Stimulated activated CD4-positive, alpha-beta T cell treated with anti-CD3 and anti-CD28 coated beads, TNF-alpha, amount 100 ng/mL, for 4 hours (primary cell): ENCODE measurements at regions not wholly inside any gene's neighbourhood (a gene's known extent, or its start where the extent isn't known, plus 50 kb on each side); places are given as distances from the start of the nearest gene placed in this dataset.

Source experiments
- DNase-seq, 3 experiments: peaks; one replicate each; pipeline ENCODE4 v3.0.0-alpha.2; 2020; ENCODE audit warnings: low read depth in 3 of 3

DNA sequence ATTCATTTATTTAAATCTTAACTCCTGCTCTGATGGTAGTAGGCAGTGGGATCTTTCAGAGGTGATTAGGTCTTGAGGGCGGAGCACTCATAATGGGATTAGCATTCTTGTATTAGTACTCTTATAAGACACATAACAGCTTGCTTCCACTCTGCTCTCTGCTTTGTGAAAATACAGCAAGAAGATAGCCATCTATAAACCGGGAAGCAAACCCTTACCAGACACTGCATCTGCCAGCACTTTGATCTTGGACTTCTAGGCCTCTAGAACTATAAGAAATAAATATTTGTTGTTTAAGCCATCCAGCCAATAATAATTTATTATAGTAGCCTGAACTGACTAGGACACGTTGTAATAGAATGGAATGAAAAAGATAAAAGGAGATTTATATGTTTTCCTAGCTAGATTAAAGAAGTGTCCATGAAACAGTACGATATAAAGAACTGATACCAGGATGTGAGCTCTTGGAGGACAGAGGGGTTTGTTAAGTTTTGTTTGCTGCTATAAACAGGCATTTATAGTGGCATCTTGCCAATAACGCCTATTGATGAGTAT, 869.9 kb downstream of the MRPL39 start:
- DNase-seq, result no peak

DNA sequence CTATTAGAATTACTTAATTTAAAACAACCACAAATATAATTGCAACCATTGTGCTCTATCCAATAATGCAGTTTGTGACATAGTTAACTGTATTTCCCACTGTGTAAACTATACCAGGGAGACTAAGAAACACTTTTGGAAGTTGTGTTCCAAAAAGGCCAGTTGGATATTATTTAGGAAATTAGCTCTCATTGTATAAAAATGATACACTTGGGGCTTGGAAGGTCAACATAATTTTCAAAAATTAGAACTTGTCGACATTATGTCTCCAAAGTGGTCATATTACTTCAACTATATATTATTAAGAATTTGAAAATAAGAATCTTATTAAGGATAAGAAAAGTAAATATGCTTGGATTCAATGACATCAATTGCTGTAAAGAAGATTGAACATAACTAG, 876.6 kb downstream of the MRPL39 start:
- DNase-seq, result no peak

DNA sequence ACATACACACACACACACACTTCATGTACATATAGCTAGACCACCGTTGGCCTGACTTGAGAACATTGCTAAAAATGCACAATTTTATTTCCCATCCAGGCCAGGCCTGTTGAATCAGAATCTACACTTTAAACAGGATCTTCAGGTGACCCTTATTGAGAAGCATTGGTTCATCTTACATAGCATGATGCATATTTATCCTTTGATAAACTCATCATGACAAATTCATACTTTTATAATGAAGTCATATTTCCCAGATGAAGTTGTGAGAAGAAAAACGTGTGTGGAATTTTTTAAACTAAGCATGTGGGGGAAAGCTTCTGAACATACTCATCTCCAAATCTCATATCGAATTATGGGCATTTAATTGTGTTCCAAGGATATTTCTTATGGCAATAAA, 877.7 kb downstream of the MRPL39 start:
- DNase-seq, result no peak

DNA sequence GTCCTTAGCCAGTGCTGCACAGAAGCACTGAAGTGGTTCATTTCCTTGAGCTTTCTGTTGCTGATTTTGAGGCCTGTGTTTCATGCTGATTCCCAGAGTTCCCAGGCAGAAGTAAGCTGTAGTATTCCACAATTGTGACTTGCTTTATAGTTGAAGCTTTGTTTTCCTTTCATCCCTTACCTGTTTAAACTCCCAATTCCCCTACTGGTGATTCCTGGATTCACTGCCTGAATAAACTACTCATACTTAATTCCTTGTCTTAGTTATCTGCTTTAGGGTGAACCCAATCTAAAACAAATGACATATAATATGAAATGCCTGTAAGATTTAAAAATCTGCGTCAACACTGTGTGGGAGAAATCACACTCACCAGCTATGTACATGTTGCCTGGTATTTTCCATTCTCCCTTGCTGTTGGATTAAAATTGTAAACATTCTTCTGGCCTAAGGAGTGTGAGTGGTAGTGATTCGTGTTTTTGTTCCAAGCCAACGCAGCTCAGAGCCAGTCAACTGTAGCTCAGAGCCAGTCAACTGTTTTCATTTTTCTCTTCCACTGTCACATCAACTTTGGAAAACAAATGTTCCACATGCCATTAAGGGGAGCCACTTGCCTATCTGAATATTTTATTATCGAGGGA, 879.4 kb downstream of the MRPL39 start:
- DNase-seq, result no peak

DNA sequence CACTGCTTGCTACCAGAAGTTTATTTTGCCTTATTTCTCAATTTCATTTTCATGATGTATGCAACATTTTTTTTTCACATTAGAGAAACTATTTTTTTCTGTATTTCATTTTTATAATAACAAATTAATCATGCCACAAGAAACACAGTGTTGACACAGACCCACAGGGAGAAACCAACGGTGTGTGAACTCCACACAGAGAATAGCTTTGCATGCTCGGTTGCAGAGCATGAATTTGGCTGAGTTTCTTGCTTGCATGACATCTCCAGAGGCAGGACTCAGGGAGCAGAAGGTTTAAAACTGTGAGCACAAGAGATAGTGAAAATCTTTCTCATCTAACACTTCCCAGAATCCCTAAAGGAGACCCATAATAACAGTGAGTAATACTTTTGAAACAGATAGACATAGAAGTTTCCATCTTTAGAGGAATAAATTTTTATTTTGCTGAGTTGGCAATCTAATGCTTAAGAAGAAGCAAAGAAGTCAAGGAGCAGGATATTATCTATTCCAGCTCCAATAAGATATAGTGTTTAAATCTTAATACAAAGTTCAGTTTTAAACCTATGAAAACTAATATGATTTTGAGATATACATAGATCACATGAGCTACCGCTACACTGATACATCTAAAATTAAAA, 890.9 kb downstream of the MRPL39 start:
- DNase-seq, result no peak

DNA sequence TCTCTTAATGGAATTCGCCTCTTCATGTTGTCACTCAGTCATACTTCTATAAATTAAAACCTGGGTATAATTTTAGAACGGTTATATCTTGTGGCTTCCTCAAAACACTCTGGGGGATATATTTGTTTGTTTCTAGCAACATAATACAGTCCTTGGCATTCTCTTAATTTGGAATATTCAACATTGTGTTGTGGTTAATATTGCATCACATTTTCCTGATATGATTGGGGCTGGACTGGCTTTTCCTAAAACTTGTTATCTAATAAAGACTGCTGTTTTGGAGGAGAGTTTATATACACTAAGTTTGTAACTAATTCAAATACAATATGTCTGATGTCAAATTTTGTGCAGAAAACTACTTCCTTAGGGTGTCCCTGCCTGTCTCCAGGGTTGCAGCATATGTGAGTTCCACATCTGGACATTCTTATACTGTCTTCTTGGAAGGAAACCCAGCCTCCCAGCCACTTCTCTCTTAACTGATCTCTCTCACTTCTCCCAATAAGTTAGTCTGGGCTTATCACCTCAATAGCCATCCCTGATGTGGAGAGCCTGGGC, 892.6 kb downstream of the MRPL39 start:
- no peak for DNase-seq

DNA sequence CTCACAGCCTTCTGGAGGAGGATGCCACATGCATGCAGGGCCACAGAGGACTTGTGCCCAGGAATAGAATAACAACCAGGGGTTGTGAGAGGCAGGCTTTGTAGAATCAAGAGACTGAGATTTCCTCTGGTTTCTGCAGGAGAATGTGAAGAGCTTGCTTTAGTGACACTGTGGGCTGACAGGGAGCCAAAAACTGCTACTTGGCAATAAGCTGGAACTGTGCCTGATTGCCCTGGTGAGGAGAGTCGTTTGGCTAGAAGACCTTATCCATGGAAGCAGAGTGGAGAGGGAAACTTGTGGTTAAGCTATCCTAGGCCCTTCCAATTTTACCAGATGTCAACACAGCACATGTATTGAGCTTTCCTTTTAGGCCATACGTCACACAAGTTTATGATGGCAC, 902.1 kb downstream of the MRPL39 start:
- DNase-seq, result no peak

DNA sequence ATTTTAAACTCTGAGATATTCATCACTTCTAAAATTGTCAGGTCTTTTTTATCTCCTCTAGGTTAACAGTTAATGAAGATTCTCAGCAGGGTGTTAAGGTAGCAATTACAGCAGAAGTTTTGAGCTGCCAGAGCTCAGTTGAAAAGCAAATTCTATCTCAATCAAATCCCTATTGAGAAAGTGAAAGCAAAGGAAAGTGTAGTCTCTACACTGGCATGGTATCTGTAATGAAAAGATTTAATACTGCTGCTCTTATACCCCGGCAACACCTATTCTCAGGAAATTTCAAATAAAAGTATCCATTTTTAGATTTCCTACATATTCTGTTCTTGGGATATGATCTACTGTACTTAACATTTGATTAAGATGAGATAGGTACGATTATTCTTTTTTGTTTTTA, 913.5 kb downstream of the MRPL39 start:
- no peak for DNase-seq

DNA sequence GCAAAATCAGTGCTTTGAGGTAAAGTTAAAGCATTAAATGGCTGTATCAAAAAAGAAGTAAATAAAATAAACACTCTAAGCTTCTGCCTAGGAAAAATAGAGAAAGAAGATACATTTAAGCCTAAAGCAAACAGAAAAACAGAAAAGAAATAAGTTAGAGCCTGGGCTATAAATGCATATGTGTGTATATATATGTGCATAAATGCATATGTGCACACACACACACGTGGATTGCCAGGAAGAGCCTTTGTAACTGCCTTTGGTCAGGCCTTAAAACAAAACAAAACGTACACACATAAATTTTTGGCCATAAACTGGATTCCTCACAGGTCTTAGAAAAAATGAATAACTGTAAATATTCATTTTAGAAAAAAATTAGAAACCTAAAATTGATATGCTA, 925.8 kb downstream of the MRPL39 start:
- DNase-seq, result no peak

DNA sequence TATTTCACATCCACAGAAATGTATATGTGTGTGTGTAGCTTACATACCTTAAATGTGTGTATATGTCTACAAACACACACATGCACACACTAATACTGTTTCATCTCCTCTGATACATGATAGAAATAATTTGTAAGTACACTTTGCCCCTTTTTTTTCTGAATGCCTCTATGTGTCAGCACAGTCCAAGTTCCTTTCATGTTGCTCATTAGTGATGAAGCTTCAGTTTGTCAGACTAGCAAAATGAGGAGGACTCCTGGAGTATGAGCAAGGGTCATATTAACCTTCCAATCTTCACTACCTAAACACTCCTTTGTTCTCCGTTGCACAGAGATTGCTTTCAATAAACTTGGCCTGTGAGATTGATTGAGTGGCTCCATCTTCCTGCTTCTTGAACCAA, 935.4 kb downstream of the MRPL39 start:
- no peak for DNase-seq

DNA sequence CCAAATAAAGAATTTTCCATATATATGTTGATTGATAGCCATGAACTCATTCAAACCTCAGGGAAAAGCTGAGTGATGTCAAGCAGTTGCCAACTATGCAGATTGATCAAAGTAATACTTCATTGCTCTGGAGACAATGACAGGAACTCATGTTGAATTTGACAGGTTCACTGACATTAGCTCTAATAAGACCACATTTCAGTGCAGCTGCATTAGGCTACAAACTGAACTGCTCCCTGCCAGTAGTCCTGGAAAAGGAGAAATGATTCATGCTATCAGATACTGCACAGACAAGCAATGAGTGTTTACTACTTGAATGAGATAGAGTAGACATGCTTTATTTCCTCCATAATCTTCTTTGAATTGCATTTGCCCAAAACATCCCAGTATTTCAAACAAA, 948.4 kb downstream of the MRPL39 start:
- no peak for DNase-seq

DNA sequence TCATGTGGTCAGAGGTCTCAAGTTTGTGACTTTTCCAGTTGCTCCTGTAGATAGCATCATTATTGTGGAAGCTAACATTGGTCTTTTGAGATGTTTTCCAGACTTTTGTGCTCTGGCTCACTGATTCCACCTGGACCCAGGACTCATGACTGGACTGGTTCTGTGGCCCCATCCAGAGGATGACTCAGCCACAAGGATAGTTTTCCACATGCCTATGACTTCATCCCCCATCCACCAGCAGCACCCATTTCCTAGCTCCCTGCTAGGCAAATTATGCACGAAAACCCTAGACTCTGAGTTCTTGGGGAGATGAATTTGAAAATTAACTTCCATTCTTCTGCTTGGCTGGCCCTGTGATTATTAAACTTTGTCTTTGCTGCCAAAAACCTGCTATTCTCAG, 949.3 kb downstream of the MRPL39 start:
- no peak for DNase-seq

DNA sequence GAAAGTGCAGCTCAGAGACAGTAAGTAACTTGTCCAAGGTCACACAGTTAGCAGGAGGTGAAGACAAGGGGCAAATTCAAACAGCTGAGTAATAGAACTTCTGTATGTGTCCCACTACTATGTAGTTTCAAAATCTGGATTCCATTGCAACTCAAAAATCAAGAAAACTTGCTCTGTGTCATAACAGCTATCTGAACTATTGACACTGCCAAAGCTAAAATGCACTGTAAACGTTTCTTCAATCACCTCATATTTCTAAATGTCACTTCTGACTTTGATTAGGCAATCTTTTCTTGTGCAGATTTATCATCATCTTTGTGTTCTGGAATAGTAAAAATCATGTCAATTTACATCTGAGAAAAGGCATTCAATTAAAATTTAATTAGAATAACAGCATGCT, 957.6 kb downstream of the MRPL39 start:
- no peak for DNase-seq

DNA sequence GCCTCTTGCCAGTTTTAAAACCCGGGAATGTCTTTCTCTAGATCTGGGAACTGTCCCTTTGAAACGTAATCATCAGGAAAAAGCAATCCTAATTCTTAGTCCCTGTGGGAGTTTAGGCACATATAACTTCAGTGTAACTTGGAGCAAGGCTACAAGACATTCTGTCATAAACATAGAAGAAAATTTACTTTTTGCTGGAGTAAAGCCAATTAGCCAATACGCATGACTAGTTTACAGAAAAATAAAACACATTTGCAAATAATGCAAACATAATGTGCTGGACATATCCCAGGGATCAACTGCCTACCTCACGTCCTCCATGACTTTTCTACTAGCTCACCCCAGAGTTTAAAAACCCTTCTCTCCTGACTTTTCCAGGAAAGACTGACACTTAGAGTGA, 970.6 kb downstream of the MRPL39 start:
- DNase-seq, result no peak

DNA sequence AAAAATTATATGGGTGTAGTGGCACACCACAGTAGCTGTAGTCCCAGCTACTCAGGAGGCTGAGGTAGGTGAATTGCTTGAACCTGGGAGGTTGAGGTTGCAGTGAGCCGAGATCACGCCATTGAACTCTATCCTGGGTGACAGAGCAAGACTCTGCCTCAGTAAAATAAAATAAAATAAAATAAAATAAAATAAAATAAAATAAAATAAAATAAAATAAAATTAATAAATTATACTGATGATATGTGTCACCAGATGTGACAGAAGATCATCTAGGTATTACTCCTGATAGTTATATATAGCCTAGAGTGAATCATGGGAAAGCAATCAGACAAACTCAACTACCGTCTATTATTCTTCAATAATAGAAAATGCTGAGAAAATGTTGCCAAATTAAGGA, 972.5 kb downstream of the MRPL39 start:
- DNase-seq, result no peak

DNA sequence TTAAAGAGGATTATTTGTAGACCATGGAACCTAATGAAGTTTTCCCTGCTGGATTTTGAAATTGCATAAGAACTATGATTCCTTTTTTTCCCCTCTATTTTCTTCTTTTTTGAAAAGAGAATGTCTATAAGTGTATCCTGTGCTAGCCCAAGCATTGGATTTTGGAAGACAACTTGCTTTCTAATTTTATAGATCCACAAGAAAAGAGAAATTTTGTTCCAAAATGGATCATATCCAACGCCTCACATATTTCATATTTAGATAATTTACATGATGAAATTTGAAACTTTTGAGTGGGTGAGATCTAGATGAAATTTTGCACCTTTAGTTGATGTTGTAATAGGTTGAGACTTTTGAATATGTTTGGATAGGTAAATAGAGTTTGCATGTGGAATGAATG, 978.7 kb downstream of the MRPL39 start:
- DNase-seq, result no peak

DNA sequence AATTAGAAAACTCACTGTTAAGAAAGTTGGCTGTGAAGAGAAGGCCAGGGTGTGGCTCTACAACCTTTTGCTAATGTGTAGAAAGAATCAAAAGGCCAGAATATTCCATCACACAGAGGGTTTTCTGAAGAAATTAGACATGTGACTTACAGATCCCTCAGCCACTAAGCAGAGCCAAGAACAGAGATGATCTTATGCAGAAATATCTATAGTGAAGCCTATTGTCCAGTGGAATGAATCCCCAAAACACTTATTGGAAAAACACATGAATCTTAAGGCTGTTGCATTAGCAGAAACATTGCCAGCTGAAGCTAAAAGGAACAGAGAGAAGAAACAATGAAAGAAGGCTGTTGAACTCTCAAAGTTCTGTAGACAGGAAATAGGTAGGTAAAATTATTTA, 979.2 kb downstream of the MRPL39 start:
- no peak for DNase-seq

DNA sequence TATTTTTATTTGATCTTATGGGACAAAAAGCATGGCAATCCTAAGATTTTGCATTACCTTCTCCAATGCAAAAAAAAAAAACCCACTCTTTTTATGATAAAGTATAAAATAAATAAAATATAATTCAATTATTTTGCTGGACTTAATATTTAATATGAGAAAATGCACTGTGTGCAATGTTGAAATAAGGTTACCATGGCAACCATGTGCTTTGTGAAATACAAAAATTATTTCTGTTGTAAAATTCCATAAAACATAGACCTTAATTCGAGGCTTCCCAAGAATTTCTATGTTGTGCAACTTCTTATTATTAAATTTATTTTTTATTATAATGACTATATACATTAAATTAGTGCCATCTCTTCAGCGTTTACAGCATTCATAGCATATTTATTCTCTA, 989.5 kb downstream of the MRPL39 start:
- no peak for DNase-seq

DNA sequence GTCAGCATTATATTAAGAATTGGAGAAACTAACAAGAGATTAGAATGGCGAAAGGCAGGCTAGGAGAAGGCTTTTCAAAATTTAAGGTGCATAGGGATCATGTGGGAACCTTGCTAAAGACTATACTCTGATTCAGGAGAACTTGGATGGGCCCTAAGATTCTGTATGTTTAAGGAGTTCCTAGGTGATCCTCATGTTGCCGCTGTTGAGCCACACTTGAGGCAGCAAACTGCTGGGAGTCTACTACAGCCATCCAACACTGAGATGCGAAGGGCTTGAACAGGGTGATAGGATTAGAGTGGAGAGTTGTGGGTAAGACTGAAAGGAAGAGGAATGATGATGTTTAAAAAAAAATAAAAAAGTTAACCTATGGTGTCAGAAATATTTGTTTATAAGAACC, 1013.2 kb downstream of the MRPL39 start:
- DNase-seq, result no peak

DNA sequence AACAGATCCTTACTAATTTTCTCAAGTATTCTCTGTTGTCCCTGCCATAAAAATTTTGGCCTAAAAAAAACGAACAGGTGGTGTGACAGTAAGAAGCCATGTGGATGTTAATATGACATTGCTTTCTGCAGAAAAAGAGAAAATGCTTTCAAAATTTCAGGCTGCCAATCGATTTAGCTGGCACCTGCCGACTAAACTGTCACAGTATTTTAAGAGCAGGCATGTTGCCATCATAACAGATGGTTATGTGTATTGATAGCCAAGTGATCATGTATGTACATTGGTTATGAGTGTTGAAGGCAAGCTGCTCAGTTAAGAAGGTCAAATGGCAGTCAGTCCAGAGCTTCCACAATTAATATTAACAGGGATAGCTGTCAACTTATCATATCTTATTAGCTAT, 1017.0 kb downstream of the MRPL39 start:
- no peak for DNase-seq

DNA sequence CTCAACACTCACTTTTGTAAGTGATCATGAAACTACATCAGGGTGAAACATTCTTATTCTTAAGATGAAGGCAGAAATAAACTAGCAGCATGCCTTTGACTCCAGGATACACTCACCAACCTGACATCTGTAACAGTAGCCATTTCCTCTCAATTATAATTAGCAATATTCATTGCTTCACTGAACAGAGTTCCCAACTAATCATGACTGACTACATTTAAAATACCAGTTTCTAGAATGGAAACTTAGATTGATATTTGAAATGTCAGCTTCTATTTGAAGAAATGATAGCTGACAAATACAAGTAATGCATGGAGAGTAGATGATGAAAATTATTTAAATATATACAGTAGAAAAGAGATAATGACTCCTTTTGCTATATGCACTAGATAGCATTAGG, 1023.8 kb downstream of the MRPL39 start:
- DNase-seq, result no peak

DNA sequence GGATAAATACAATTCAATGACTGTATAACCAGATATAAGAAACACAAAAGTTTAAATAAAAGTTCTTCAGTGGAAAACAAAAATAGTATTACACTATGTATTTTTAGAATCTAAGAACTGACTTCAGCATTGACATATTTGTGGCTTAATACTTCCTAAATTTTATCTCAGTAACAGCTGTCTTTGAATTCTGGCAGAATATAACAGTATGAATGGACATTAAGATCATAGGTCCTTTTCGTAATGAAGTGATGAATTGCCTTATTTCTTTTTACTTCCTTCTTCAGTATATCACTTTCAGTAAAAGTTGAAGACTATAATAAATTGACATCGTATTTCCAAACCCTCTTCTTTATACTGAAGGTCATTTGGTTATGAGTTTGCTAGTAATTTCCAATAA, 1030.0 kb downstream of the MRPL39 start:
- no peak for DNase-seq

DNA sequence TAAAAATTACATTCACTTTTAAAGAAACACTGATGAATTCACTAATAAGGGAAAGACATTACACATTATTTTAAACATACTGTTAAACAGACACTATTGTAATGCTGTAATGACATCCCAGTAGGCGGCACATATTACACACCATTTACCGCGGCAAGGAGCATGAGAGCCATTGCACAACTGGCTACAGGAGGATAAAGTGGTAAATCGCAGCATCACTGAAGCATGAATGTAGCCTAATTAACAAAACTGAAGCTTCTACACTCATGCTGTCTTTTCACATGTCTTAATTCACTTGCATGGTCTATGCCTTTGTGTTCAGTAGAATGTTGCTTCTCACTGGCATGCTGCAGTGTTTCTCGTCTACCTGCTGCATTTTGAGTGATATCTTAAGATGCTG, 1046.0 kb downstream of the MRPL39 start:
- no peak for DNase-seq

DNA sequence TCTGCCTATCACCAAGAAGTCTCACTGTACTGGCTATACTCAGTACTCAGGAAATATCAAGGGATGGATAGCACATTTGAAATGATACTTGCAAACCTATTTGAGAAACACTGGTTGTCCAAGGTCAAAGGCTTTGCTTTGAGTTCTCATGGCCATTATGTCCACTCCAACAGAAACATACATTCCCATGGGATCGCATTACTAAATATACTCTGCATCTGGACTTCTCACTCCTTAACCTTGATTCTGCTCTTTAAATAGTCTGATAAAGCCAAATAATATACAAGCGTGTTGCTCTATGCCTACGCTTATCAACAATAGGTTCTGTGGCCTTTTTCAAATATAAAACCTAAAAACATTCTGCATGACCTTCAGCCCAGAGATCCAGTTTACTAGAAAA, 1054.8 kb downstream of the MRPL39 start:
- no peak for DNase-seq
